HG03025 (cell line): ENCODE measurements at regions not wholly inside any gene's neighbourhood (a gene's known extent, or its start where the extent isn't known, plus 50 kb on each side); places are given as distances from the start of the nearest gene placed in this dataset.
"Not testable (repeated sequence)": the region's sequence is repeated elsewhere in the genome, so short reads cannot be mapped to it uniquely, and the experiment has no call there.

Experiments
- ATAC-seq: cut with Tn5 transposase; IDR thresholded peaks from one replicate; pipeline ENCODE4 v1.9.1; 2021; ENCODE audit warnings: mild to moderate bottlenecking, moderate library complexity; ENCODE audit not compliant: unreplicated experiment, low FRiP score

GRCh38 chr7:131755801-131756200, 199.4 kb upstream of the PODXL start:
- ATAC-seq: not testable (repeated sequence)

GRCh38 chr7:131753620-131754222, 197.3 kb upstream of the PODXL start:
- ATAC-seq: no peak

- no peak for ATAC-seq
Observed at GRCh38 chr7:131747658-131748232, 191.3 kb upstream of the PODXL start.

GRCh38 chr7:131745390-131746248, 189.2 kb upstream of the PODXL start:
- no peak for ATAC-seq

- ATAC-seq: no peak
Observed at GRCh38 chr7:131741446-131741845, 185.0 kb upstream of the PODXL start.

GRCh38 chr7:131737746-131738465, 181.5 kb upstream of the PODXL start:
- ATAC-seq: no peak

- no peak for ATAC-seq
Observed at GRCh38 chr7:131735101-131735500, 178.7 kb upstream of the PODXL start.

- no peak for ATAC-seq
Observed at GRCh38 chr7:131733604-131734003, 177.2 kb upstream of the PODXL start.

GRCh38 chr7:131727189-131727588, 170.8 kb upstream of the PODXL start:
- no peak for ATAC-seq

GRCh38 chr7:131726686-131727085, 170.3 kb upstream of the PODXL start:
- ATAC-seq: no peak

GRCh38 chr7:131726031-131726430, 169.6 kb upstream of the PODXL start:
- no peak for ATAC-seq

GRCh38 chr7:131724776-131725345, 168.4 kb upstream of the PODXL start:
- ATAC-seq: no peak

- ATAC-seq: no peak
Observed at GRCh38 chr7:131723926-131724325, 167.5 kb upstream of the PODXL start.

- no peak for ATAC-seq
Observed at GRCh38 chr7:131722371-131722770, 165.9 kb upstream of the PODXL start.

- no peak for ATAC-seq
Observed at GRCh38 chr7:131721660-131722059, 165.2 kb upstream of the PODXL start.

GRCh38 chr7:131720703-131721102, 164.3 kb upstream of the PODXL start:
- no peak for ATAC-seq

- ATAC-seq: no peak
Observed at GRCh38 chr7:131717181-131717580, 160.8 kb upstream of the PODXL start.

- ATAC-seq: no peak
Observed at GRCh38 chr7:131699323-131699722, 142.9 kb upstream of the PODXL start.

GRCh38 chr7:131692131-131692960, 135.9 kb upstream of the PODXL start:
- ATAC-seq: no peak
